CD14-positive monocyte (primary cell): ENCODE measurements at regions not wholly inside any gene's neighbourhood (a gene's known extent, or its start where the extent isn't known, plus 50 kb on each side); places are given as distances from the start of the nearest gene placed in this dataset.

Source experiments
- DNase-seq, 3 donors: peaks; one replicate each; pipeline ENCODE4 v3.0.0-alpha.2; 2011 to 2022
- H2AFZ ChIP-seq: 2 replicates; pipeline ENCODE4 v1.6.0; 2012; ENCODE audit warnings: mild to moderate bottlenecking, low read depth, low read length, inconsistent platforms; ENCODE audit not compliant: insufficient read depth, poor library complexity, severe bottlenecking
- H3K27ac ChIP-seq, 2 donors: 1 replicate in 1 of 2; 2 replicates in 1 of 2; pipeline ENCODE4 v1.5.1; 2012 to 2013; ENCODE audit warnings: low read length in 2 of 2, control low read depth in 1 of 2, inconsistent platforms in 1 of 2, low read depth in 1 of 2, mild to moderate bottlenecking in 1 of 2
- H3K27me3 ChIP-seq, 2 donors: one replicate each; pipeline versions ENCODE4 v1.6.0 to v1.6.1; 2011 to 2013; ENCODE audit warnings: low read length in 2 of 2; ENCODE audit not compliant: control insufficient read depth in 2 of 2, insufficient read depth in 2 of 2
- H3K36me3 ChIP-seq, 2 donors: replicated peaks in 1 of 2; 1 replicate in 1 of 2; 2 replicates in 1 of 2; pipeline versions ENCODE4 v1.5.1 to v1.6.1; 2012 to 2013; ENCODE audit warnings: low read length in 2 of 2, control low read depth in 1 of 2, inconsistent platforms in 1 of 2, mild to moderate bottlenecking in 1 of 2; ENCODE audit not compliant: insufficient read depth in 2 of 2, control insufficient read depth in 1 of 2
- H3K4me1 ChIP-seq, 2 donors: 1 replicate in 1 of 2; 2 replicates in 1 of 2; pipeline versions ENCODE4 v1.5.1 to v1.6.1; 2012 to 2013; ENCODE audit warnings: low read length in 2 of 2, control low read depth in 1 of 2, inconsistent platforms in 1 of 2, mild to moderate bottlenecking in 1 of 2, moderate library complexity in 1 of 2; ENCODE audit not compliant: insufficient read depth in 2 of 2, control insufficient read depth in 1 of 2
- H3K4me2 ChIP-seq: replicated peaks from 2 replicates; pipeline ENCODE3; 2012; ENCODE audit warnings: low read length, moderate library complexity, mild to moderate bottlenecking; ENCODE audit not compliant: poor library complexity, severe bottlenecking; ENCODE audit errors: extremely low read depth
- H3K4me3 ChIP-seq, 3 experiments: fragments of 200-600 bp in 1 of 3; sonication (generic) in 1 of 3; replicated peaks in 1 of 3; 1 replicate in 2 of 3; 2 replicates in 1 of 3; pipeline ENCODE4 v1.5.1; 2011 to 2013; ENCODE audit warnings: low read length in 3 of 3, mild to moderate bottlenecking in 3 of 3, control low read depth in 2 of 3, low read depth in 2 of 3, inconsistent platforms in 1 of 3, moderate library complexity in 1 of 3
- H3K79me2 ChIP-seq: 2 replicates; pipeline ENCODE4 v1.6.0; 2012; ENCODE audit warnings: mild to moderate bottlenecking, control low read depth, inconsistent platforms, low read length, moderate library complexity; ENCODE audit not compliant: insufficient read depth
- H3K9ac ChIP-seq: 2 replicates; pipeline ENCODE4 v1.6.0; 2017; ENCODE audit warnings: low read length, mild to moderate bottlenecking; ENCODE audit not compliant: insufficient read depth, poor library complexity, severe bottlenecking
- H3K9me3 ChIP-seq, 2 donors: replicated peaks in 1 of 2; 1 replicate in 1 of 2; 2 replicates in 1 of 2; pipeline versions ENCODE4 v1.5.1 to v1.6.1; 2012 to 2013; ENCODE audit warnings: low read length in 2 of 2, control low read depth in 1 of 2; ENCODE audit not compliant: control insufficient read depth in 1 of 2, insufficient read depth in 1 of 2
- H4K20me1 ChIP-seq: 2 replicates; pipeline ENCODE4 v1.6.0; 2012; ENCODE audit warnings: mild to moderate bottlenecking, low read length, control low read depth, moderate library complexity; ENCODE audit not compliant: insufficient read depth
- H3K27ac Mint-ChIP-seq, 7 donors: one replicate each; pipeline ENCODE4 v1.8.0; 2020; ENCODE audit warnings: mild to moderate bottlenecking in 7 of 7, mixed read lengths in 7 of 7, moderate library complexity in 6 of 7, inconsistent platforms in 2 of 7
- H3K27me3 Mint-ChIP-seq, 3 donors: one replicate each; pipeline ENCODE4 v1.8.0; 2021 to 2022; ENCODE audit warnings: low read depth in 3 of 3, mild to moderate bottlenecking in 3 of 3, mixed read lengths in 3 of 3, moderate library complexity in 3 of 3, inconsistent platforms in 1 of 3
- H3K36me3 Mint-ChIP-seq, 2 donors: one replicate each; pipeline ENCODE4 v1.8.0; 2020; ENCODE audit warnings: mixed read lengths in 2 of 2, inconsistent platforms in 1 of 2, mild to moderate bottlenecking in 1 of 2
- H3K4me1 Mint-ChIP-seq: one replicate; pipeline ENCODE4 v1.8.0; 2020; ENCODE audit warnings: mild to moderate bottlenecking, mixed read lengths
- H3K4me3 Mint-ChIP-seq, 2 donors: one replicate each; pipeline ENCODE4 v1.8.0; 2020; ENCODE audit warnings: mild to moderate bottlenecking in 2 of 2, mixed read lengths in 2 of 2, moderate library complexity in 1 of 2
- H3K9me3 Mint-ChIP-seq, 7 donors: one replicate each; pipeline ENCODE4 v1.8.0; 2020 to 2022; ENCODE audit warnings: mixed read lengths in 7 of 7, mild to moderate bottlenecking in 6 of 7, moderate library complexity in 6 of 7, inconsistent platforms in 2 of 7
- CTCF ChIP-seq: fragments of 200-600 bp; IDR thresholded peaks from one replicate; pipeline ENCODE4 v1.8.0; 2022; ENCODE audit warnings: antibody characterized with exemption, mild to moderate bottlenecking
- WGBS: methylation state at CpG from one replicate; pipeline ENCODE4 v1.1.5; 2013; ENCODE audit warnings: missing lambda C conversion rate; ENCODE audit not compliant: insufficient coverage; 5-methylcytosine and 5-hydroxymethylcytosine counted together
- intact Hi-C, 2 donors: fragments of 100-400 bp; cut with micrococcal nuclease; formaldehyde crosslinking; loops; one replicate each; pipeline versions ENCODE4 v1.15.0 to v1.15.1; 2023

GRCh38 chr4:162403932-162404331 lies 240.1 kb upstream of the FSTL5 start:
- H3K9me3 Mint-ChIP-seq: peaks cover 0 to 7% (median 0%) of the 10 kb centered on the region in 7 donors
- Histone ChIP-seq H3K4me2 (no peak overlapping the region), H2AFZ (no peak overlapping the region), H4K20me1 (no peaks in the 10 kb centered on the region), H3K9ac (no peak overlapping the region), H3K36me3 (no peaks in the 10 kb centered on the region), H3K27me3 (no peaks in the 10 kb centered on the region), H3K4me3 (no peak overlapping the region), H3K79me2 (no peaks in the 10 kb centered on the region), H3K27ac (no peak overlapping the region), H3K9me3 (peaks cover 0 to 3% of the 10 kb centered on the region in 2 donors), H3K4me1 (no peaks in the 10 kb centered on the region)
- intact Hi-C loops: no loop called here
- H3K36me3 Mint-ChIP-seq: no peaks in the 10 kb centered on the region
- no peak for TF ChIP-seq CTCF
- H3K4me1 Mint-ChIP-seq: no peaks in the 10 kb centered on the region
- H3K27me3 Mint-ChIP-seq: peaks cover 0 to 2% (median 0%) of the 10 kb centered on the region in 3 donors
- DNase-seq: no peak
- no peak overlapping the region for H3K27ac Mint-ChIP-seq
- H3K4me3 Mint-ChIP-seq: no peak overlapping the region
- no CpG with 5 or more reads among the region's 1 CpG for WGBS

- no peak for DNase-seq
- Histone ChIP-seq H3K4me2 (no peak overlapping the region), H3K79me2 (no peaks in the 10 kb centered on the region), H3K9ac (no peak overlapping the region), H3K27ac (no peak overlapping the region), H3K36me3 (no peaks in the 10 kb centered on the region), H2AFZ (no peak overlapping the region), H3K9me3 (peaks cover 0 to 2% of the 10 kb centered on the region in 2 donors), H3K4me1 (no peaks in the 10 kb centered on the region), H3K27me3 (no peaks in the 10 kb centered on the region), H3K4me3 (no peak overlapping the region), H4K20me1 (no peaks in the 10 kb centered on the region)
- no peak overlapping the region for H3K4me3 Mint-ChIP-seq
- no peaks in the 10 kb centered on the region for H3K36me3 Mint-ChIP-seq
- H3K27me3 Mint-ChIP-seq: no peaks in the 10 kb centered on the region
- intact Hi-C loops: no loop called here
- peaks cover 0 to 6% (median 0%) of the 10 kb centered on the region in 7 donors for H3K9me3 Mint-ChIP-seq
- no CpG with 5 or more reads among the region's 2 CpGs for WGBS
- H3K27ac Mint-ChIP-seq: no peak overlapping the region
- H3K4me1 Mint-ChIP-seq: no peaks in the 10 kb centered on the region
- TF ChIP-seq CTCF: no peak
Measured at GRCh38 chr4:162403419-162403818, 239.6 kb upstream of the FSTL5 start.
